SK-N-SH treated with all-trans-retinoic acid at 6 μM for 48 hours (cell line): ENCODE measurements at regions not wholly inside any gene's neighbourhood (a gene's known extent, or its start where the extent isn't known, plus 50 kb on each side); places are given as distances from the start of the nearest gene placed in this dataset.

ENCODE experiments used
- ATAC-seq: fragments of 200-7000 bp; cut with Tn5 transposase; 3 replicates; pipeline ENCODE4 v1.9.1; 2020; ENCODE audit warnings: mild to moderate bottlenecking, moderate library complexity
- ARNTL ChIP-seq: fragments of 450-650 bp; formaldehyde crosslinking; IDR thresholded peaks from 2 replicates; pipeline ENCODE4 v1.5.0; 2020; ENCODE audit warnings: low read depth, mild to moderate bottlenecking, moderate library complexity, borderline replicate concordance
- BACH2 ChIP-seq: fragments of 250-450 bp; sonication (Bioruptor Pico); IDR thresholded peaks from 2 replicates; pipeline ENCODE4 v1.9.0; 2021; ENCODE audit warnings: mild to moderate bottlenecking, borderline replicate concordance
- CREB5 ChIP-seq: fragments of 250-450 bp; sonication (Bioruptor Pico); IDR thresholded peaks from 2 replicates; pipeline ENCODE4 v1.5.1; 2020; ENCODE audit warnings: low read depth, mild to moderate bottlenecking, moderate library complexity
- ESRRG ChIP-seq: fragments of 250-450 bp; sonication (Bioruptor Pico); IDR thresholded peaks from 2 replicates; pipeline ENCODE4 v1.6.1; 2021; ENCODE audit warnings: mild to moderate bottlenecking
- GLIS3 ChIP-seq: fragments of 250-450 bp; sonication (Bioruptor Pico); IDR thresholded peaks from 2 replicates; pipeline ENCODE4 v1.5.0; 2020; ENCODE audit warnings: mild to moderate bottlenecking, moderate library complexity
- ISL1 ChIP-seq: fragments of 250-450 bp; sonication (Bioruptor Pico); IDR thresholded peaks from 2 replicates; pipeline ENCODE4 v2.1.2; 2022; ENCODE audit warnings: mild to moderate bottlenecking, moderate library complexity
- OSR1 ChIP-seq: fragments of 250-450 bp; sonication (Bioruptor Pico); IDR thresholded peaks from 2 replicates; pipeline ENCODE4 v1.8.0; 2022; ENCODE audit warnings: moderate library complexity, mild to moderate bottlenecking, inconsistent platforms
- PATZ1 ChIP-seq: fragments of 250-450 bp; sonication (Bioruptor Pico); IDR thresholded peaks from 2 replicates; pipeline ENCODE4 v1.8.0; 2020; ENCODE audit warnings: mild to moderate bottlenecking, moderate library complexity, borderline replicate concordance
- RARB ChIP-seq: fragments of 250-450 bp; sonication (Bioruptor Pico); IDR thresholded peaks from 2 replicates; pipeline ENCODE4 v1.8.0; 2021; ENCODE audit warnings: mild to moderate bottlenecking, moderate library complexity
- TCF4 ChIP-seq: fragments of 250-450 bp; sonication (Bioruptor Pico); IDR thresholded peaks from 2 replicates; pipeline ENCODE4 v1.8.0; 2021; ENCODE audit warnings: mild to moderate bottlenecking, moderate library complexity, borderline replicate concordance
- ZC3H10 ChIP-seq: fragments of 250-450 bp; sonication (Bioruptor Pico); IDR thresholded peaks from 2 replicates; pipeline ENCODE4 v1.5.1; 2021; ENCODE audit warnings: mild to moderate bottlenecking, moderate library complexity
- ZFP3 ChIP-seq: fragments of 250-450 bp; sonication (Bioruptor Pico); IDR thresholded peaks from 2 replicates; pipeline ENCODE4 v1.5.0; 2020; ENCODE audit warnings: mild to moderate bottlenecking, moderate library complexity
- ZFP30 ChIP-seq: fragments of 450-650 bp; formaldehyde crosslinking; IDR thresholded peaks from 2 replicates; pipeline ENCODE4 v1.5.0; 2022; ENCODE audit warnings: mild to moderate bottlenecking, moderate library complexity
- ZNF565 ChIP-seq: fragments of 450-650 bp; formaldehyde crosslinking; conservative IDR thresholded peaks from 2 replicates; pipeline ENCODE4 v1.5.0; 2020; ENCODE audit warnings: low read depth, mild to moderate bottlenecking, moderate library complexity
- ZNF70 ChIP-seq: fragments of 450-650 bp; formaldehyde crosslinking; IDR thresholded peaks from 2 replicates; pipeline ENCODE4 v1.5.0; 2020; ENCODE audit warnings: mild to moderate bottlenecking, moderate library complexity
- TF ChIP-seq, protein P1 (sequence below): fragments of 250-450 bp; sonication (Bioruptor Pico); IDR thresholded peaks from 2 replicates; pipeline ENCODE4 v1.8.0; 2021; ENCODE audit warnings: low read depth, mild to moderate bottlenecking, moderate library complexity, borderline replicate concordance
- TF ChIP-seq, protein P2 (sequence below): fragments of 250-450 bp; sonication (Bioruptor Pico); IDR thresholded peaks from 2 replicates; pipeline ENCODE4 v1.5.0; 2020; ENCODE audit warnings: mild to moderate bottlenecking, moderate library complexity

GRCh38 chr9:74322661-74323314, 174.3 kb upstream of the RORB start:
- ATAC-seq = no peak
- no peak for TF ChIP-seq PATZ1 (CRISPR knock-in tag)
- TF ChIP-seq GLIS3 (CRISPR knock-in tag) = no peak
- no peak for TF ChIP-seq ISL1 (CRISPR knock-in tag)
- TF ChIP-seq OSR1 (CRISPR knock-in tag) = no peak

DNA sequence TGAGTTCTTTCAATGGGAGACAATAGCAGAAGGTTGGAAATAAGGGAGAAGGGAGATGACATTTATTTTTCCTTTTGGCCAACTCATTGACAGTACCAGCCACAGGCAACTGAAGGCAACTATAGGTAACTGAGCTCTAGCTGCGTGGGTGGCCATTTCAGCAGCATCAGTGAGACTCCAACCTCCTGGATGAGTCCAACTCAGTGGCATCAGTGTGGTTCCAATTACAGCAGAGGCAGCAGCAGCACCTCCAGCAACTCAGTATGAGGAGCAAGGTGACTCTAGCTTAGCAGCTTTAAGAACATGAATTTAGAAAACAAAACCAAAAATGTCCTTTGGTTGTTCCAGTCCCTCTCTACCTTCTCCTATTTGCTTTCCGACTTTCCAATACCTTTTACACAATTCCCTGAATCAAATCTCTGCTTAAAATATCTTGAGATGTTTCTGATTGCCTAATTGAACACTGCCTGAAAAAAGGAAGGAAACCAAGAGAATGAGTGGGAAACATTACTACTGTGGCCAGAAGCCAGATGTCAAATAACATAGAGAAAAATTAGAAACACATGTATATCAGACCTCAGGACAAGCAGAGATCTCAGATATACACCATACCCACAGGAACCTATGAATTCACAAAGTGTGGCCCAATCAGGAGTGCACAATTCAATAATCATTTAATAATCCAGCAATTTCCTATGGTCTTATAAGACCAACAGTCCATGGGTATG, 166.5 kb upstream of the RORB start:
- no peak for ATAC-seq
- TF ChIP-seq OSR1 (CRISPR knock-in tag) (no peak), ZNF565 (no peak), BACH2 (CRISPR knock-in tag) (no peak), ZC3H10 (no peak), PATZ1 (CRISPR knock-in tag) (no peak), ZFP3 (CRISPR knock-in tag) (no peak), TCF4 (CRISPR knock-in tag) (peak; percentile 90), RARB (CRISPR knock-in tag) (no peak), ARNTL (CRISPR knock-in tag) (no peak), ISL1 (CRISPR knock-in tag) (peak; percentile 26; the same call in 1 of the 2 replicates), ZNF70 (no peak)
- TF ChIP-seq, protein P1, sequence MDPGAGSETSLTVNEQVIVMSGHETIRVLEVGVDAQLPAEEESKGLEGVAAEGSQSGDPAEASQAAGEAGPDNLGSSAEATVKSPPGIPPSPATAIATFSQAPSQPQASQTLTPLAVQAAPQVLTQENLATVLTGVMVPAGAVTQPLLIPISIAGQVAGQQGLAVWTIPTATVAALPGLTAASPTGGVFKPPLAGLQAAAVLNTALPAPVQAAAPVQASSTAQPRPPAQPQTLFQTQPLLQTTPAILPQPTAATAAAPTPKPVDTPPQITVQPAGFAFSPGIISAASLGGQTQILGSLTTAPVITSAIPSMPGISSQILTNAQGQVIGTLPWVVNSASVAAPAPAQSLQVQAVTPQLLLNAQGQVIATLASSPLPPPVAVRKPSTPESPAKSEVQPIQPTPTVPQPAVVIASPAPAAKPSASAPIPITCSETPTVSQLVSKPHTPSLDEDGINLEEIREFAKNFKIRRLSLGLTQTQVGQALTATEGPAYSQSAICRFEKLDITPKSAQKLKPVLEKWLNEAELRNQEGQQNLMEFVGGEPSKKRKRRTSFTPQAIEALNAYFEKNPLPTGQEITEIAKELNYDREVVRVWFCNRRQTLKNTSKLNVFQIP (CRISPR knock-in tag) = no peak
- TF ChIP-seq, protein P2, sequence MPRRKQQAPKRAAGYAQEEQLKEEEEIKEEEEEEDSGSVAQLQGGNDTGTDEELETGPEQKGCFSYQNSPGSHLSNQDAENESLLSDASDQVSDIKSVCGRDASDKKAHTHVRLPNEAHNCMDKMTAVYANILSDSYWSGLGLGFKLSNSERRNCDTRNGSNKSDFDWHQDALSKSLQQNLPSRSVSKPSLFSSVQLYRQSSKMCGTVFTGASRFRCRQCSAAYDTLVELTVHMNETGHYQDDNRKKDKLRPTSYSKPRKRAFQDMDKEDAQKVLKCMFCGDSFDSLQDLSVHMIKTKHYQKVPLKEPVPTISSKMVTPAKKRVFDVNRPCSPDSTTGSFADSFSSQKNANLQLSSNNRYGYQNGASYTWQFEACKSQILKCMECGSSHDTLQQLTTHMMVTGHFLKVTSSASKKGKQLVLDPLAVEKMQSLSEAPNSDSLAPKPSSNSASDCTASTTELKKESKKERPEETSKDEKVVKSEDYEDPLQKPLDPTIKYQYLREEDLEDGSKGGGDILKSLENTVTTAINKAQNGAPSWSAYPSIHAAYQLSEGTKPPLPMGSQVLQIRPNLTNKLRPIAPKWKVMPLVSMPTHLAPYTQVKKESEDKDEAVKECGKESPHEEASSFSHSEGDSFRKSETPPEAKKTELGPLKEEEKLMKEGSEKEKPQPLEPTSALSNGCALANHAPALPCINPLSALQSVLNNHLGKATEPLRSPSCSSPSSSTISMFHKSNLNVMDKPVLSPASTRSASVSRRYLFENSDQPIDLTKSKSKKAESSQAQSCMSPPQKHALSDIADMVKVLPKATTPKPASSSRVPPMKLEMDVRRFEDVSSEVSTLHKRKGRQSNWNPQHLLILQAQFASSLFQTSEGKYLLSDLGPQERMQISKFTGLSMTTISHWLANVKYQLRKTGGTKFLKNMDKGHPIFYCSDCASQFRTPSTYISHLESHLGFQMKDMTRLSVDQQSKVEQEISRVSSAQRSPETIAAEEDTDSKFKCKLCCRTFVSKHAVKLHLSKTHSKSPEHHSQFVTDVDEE (CRISPR knock-in tag) = peak; percentile 85

GRCh38 chr9:74331607-74332006, 165.5 kb upstream of the RORB start:
- no peak for ATAC-seq
- TF ChIP-seq ESRRG (CRISPR knock-in tag) (no peak), PATZ1 (CRISPR knock-in tag) (no peak), ZNF70 (no peak), ISL1 (CRISPR knock-in tag) (no peak), ZFP3 (CRISPR knock-in tag) (no peak), GLIS3 (CRISPR knock-in tag) (no peak), CREB5 (CRISPR knock-in tag) (no peak), ZFP30 (CRISPR knock-in tag) (no peak), TCF4 (CRISPR knock-in tag) (no peak)
- TF ChIP-seq, protein P2 (CRISPR knock-in tag) = no peak
